ENCODE measurements at regions not wholly inside any gene's neighbourhood (a gene's known extent, or its start where the extent isn't known, plus 50 kb on each side); places are given as distances from the start of the nearest gene placed in this dataset.

GRCh38 chr3:66706890-66707289, 206.1 kb upstream of the LRIG1 start:
- DNase-seq (ENCODE audit: insufficient read length) (no peak), FAIRE-seq (no peak)
- TF ChIP-seq TAF1 (IDR thresholded peaks at IDR 0.05; ENCODE audit: borderline replicate concordance, low read depth, low read length), result no peak
- no peak for TF ChIP-seq POLR2A (IDR thresholded peaks at IDR 0.05; ENCODE audit: low read depth, low read length)
- no peak for TF ChIP-seq POLR2AphosphoS5 (IDR thresholded peaks at IDR 0.05; ENCODE audit: low read depth, low read length)

GRCh38 chr3:66709532-66709931, 208.7 kb upstream of the LRIG1 start:
- FAIRE-seq, result no peak
- DNase-seq (ENCODE audit: insufficient read length), result no peak
- TF ChIP-seq POLR2AphosphoS5 (IDR thresholded peaks at IDR 0.05; ENCODE audit: low read depth, low read length) (no peak), POLR2A (IDR thresholded peaks at IDR 0.05; ENCODE audit: low read depth, low read length) (no peak), TAF1 (IDR thresholded peaks at IDR 0.05; ENCODE audit: borderline replicate concordance, low read depth, low read length) (no peak)

- FAIRE-seq (no peak), DNase-seq (ENCODE audit: insufficient read length) (no peak)
- no peak for TF ChIP-seq TAF1 (IDR thresholded peaks at IDR 0.05; ENCODE audit: borderline replicate concordance, low read depth, low read length)
- no peak for TF ChIP-seq POLR2AphosphoS5 (IDR thresholded peaks at IDR 0.05; ENCODE audit: low read depth, low read length)
- TF ChIP-seq POLR2A (IDR thresholded peaks at IDR 0.05; ENCODE audit: low read depth, low read length), result no peak
These were observed 211.4 kb upstream of the LRIG1 start for GRCh38 chr3:66712210-66712609.

- no peak for FAIRE-seq
- TF ChIP-seq POLR2A (IDR thresholded peaks at IDR 0.05; ENCODE audit: low read depth, low read length), result no peak
- no peak for TF ChIP-seq POLR2AphosphoS5 (IDR thresholded peaks at IDR 0.05; ENCODE audit: low read depth, low read length)
- TF ChIP-seq TAF1 (IDR thresholded peaks at IDR 0.05; ENCODE audit: borderline replicate concordance, low read depth, low read length), result no peak
- DNase-seq (ENCODE audit: insufficient read length), result no peak
These were observed 213.1 kb upstream of the LRIG1 start for GRCh38 chr3:66713921-66714320.

GRCh38 chr3:66715806-66716205, 215.0 kb upstream of the LRIG1 start:
- FAIRE-seq, result no peak
- no peak for DNase-seq (ENCODE audit: insufficient read length)
- TF ChIP-seq POLR2AphosphoS5 (IDR thresholded peaks at IDR 0.05; ENCODE audit: low read depth, low read length), result no peak
- no peak for TF ChIP-seq TAF1 (IDR thresholded peaks at IDR 0.05; ENCODE audit: borderline replicate concordance, low read depth, low read length)
- no peak for TF ChIP-seq POLR2A (IDR thresholded peaks at IDR 0.05; ENCODE audit: low read depth, low read length)

- DNase-seq (ENCODE audit: insufficient read length) (no peak), FAIRE-seq (no peak)
- TF ChIP-seq POLR2A (IDR thresholded peaks at IDR 0.05; ENCODE audit: low read depth, low read length) (no peak), POLR2AphosphoS5 (IDR thresholded peaks at IDR 0.05; ENCODE audit: low read depth, low read length) (no peak), TAF1 (IDR thresholded peaks at IDR 0.05; ENCODE audit: borderline replicate concordance, low read depth, low read length) (no peak)
These were observed 217.0 kb upstream of the LRIG1 start for GRCh38 chr3:66717806-66718205.

GRCh38 chr3:66719796-66720356, 219.1 kb upstream of the LRIG1 start:
- no peak for DNase-seq (ENCODE audit: insufficient read length)
- no peak for FAIRE-seq
- TF ChIP-seq POLR2AphosphoS5 (IDR thresholded peaks at IDR 0.05; ENCODE audit: low read depth, low read length), result no peak
- no peak for TF ChIP-seq TAF1 (IDR thresholded peaks at IDR 0.05; ENCODE audit: borderline replicate concordance, low read depth, low read length)
- no peak for TF ChIP-seq POLR2A (IDR thresholded peaks at IDR 0.05; ENCODE audit: low read depth, low read length)

- TF ChIP-seq POLR2AphosphoS5 (IDR thresholded peaks at IDR 0.05; ENCODE audit: low read depth, low read length) (no peak), POLR2A (IDR thresholded peaks at IDR 0.05; ENCODE audit: low read depth, low read length) (no peak), TAF1 (IDR thresholded peaks at IDR 0.05; ENCODE audit: borderline replicate concordance, low read depth, low read length) (no peak)
- FAIRE-seq (no peak), DNase-seq (ENCODE audit: insufficient read length) (no peak)
These were observed 219.7 kb upstream of the LRIG1 start for GRCh38 chr3:66720508-66720907.

- no peak for DNase-seq (ENCODE audit: insufficient read length)
- TF ChIP-seq POLR2AphosphoS5 (IDR thresholded peaks at IDR 0.05; ENCODE audit: low read depth, low read length), result no peak
- no peak for TF ChIP-seq TAF1 (IDR thresholded peaks at IDR 0.05; ENCODE audit: borderline replicate concordance, low read depth, low read length)
- TF ChIP-seq POLR2A (IDR thresholded peaks at IDR 0.05; ENCODE audit: low read depth, low read length), result no peak
- FAIRE-seq, result no peak
These were observed 221.9 kb upstream of the LRIG1 start for GRCh38 chr3:66722675-66723074.

GRCh38 chr3:66723231-66723630, 222.4 kb upstream of the LRIG1 start:
- DNase-seq (ENCODE audit: insufficient read length) (no peak), FAIRE-seq (no peak)
- TF ChIP-seq TAF1 (IDR thresholded peaks at IDR 0.05; ENCODE audit: borderline replicate concordance, low read depth, low read length), result no peak
- no peak for TF ChIP-seq POLR2A (IDR thresholded peaks at IDR 0.05; ENCODE audit: low read depth, low read length)
- no peak for TF ChIP-seq POLR2AphosphoS5 (IDR thresholded peaks at IDR 0.05; ENCODE audit: low read depth, low read length)

GRCh38 chr3:66729687-66730393, 229.0 kb upstream of the LRIG1 start:
- no peak for FAIRE-seq
- TF ChIP-seq POLR2A (IDR thresholded peaks at IDR 0.05; ENCODE audit: low read depth, low read length) (no peak), POLR2AphosphoS5 (IDR thresholded peaks at IDR 0.05; ENCODE audit: low read depth, low read length) (no peak), TAF1 (IDR thresholded peaks at IDR 0.05; ENCODE audit: borderline replicate concordance, low read depth, low read length) (no peak)
- no peak for DNase-seq (ENCODE audit: insufficient read length)

All from GM12892 (cell line).